K562 (cell line): ENCODE measurements at regions not wholly inside any gene's neighbourhood (a gene's known extent, or its start where the extent isn't known, plus 50 kb on each side); places are given as distances from the start of the nearest gene placed in this dataset.
A peak's percentile ranks its signal among the peaks of the same experiment; 100 is the strongest.

Experiments
- BRD9 ChIP-seq: fragments of 450-650 bp; IDR thresholded peaks from 2 replicates; pipeline ENCODE4 v1.6.1; 2018; ENCODE audit warnings: low read depth; ENCODE audit not compliant: partially characterized antibody
- CCAR2 ChIP-seq: fragments of 200-400 bp; formaldehyde crosslinking; IDR thresholded peaks from 2 replicates; pipeline ENCODE4 v1.6.1; 2017; ENCODE audit warnings: mild to moderate bottlenecking, low read depth, low read length
- CEBPG ChIP-seq, 3 experiments: fragments of 200-800 bp in 1 of 3; sonication (Bioruptor generic) in 1 of 3; sonication (generic) in 1 of 3; formaldehyde crosslinking in 1 of 3; IDR thresholded peaks in 2 of 3; conservative IDR thresholded peaks in 1 of 3; 2 replicates each; pipeline versions ENCODE4 v1.6.1 to v1.8.0; 2016 to 2022; ENCODE audit warnings: missing compliant biosample characterization in 2 of 3, missing genetic modification characterization in 2 of 3, mild to moderate bottlenecking in 1 of 3, missing genetic modification reagents in 1 of 3
- ESRRB ChIP-seq: fragments of 250-450 bp; sonication (Bioruptor Pico); IDR thresholded peaks from 2 replicates; pipeline ENCODE4 v1.5.0; 2020; ENCODE audit warnings: mild to moderate bottlenecking, moderate library complexity, borderline replicate concordance
- GTF2E2 ChIP-seq: fragments of 200-800 bp; sonication (Bioruptor generic); IDR thresholded peaks from 2 replicates; pipeline ENCODE4 v1.6.1; 2016; ENCODE audit warnings: missing genetic modification characterization, missing compliant biosample characterization
- HNRNPH1 ChIP-seq: fragments of 200-400 bp; formaldehyde crosslinking; optimal IDR thresholded peaks from 2 replicates; pipeline ENCODE3; 2017; ENCODE audit warnings: low read depth, mild to moderate bottlenecking, low read length, moderate library complexity
- ILF3 ChIP-seq: fragments of 450-650 bp; IDR thresholded peaks from 2 replicates; pipeline ENCODE4 v1.6.1; 2018; ENCODE audit warnings: antibody characterized with exemption, mild to moderate bottlenecking, moderate library complexity, borderline replicate concordance
- NR0B1 ChIP-seq: fragments of 450-650 bp; IDR thresholded peaks from one replicate; pipeline ENCODE4 v1.6.1; 2018; ENCODE audit warnings: mild to moderate bottlenecking, moderate library complexity; ENCODE audit not compliant: partially characterized antibody
- PURB ChIP-seq: sonication (generic); formaldehyde crosslinking; IDR thresholded peaks from 2 replicates; pipeline ENCODE4 v1.9.0; 2021; ENCODE audit warnings: low read depth, mild to moderate bottlenecking, missing genetic modification reagents
- TEAD4 ChIP-seq, 2 experiments: sonication (generic) in 1 of 2; formaldehyde crosslinking in 1 of 2; IDR thresholded peaks; 2 replicates each; pipeline versions ENCODE4 v1.6.1 to v1.8.0; 2012 to 2022; ENCODE audit warnings: borderline replicate concordance in 1 of 2, inconsistent platforms in 1 of 2, low read length in 1 of 2, mild to moderate bottlenecking in 1 of 2, missing genetic modification reagents in 1 of 2
- TRIM24 ChIP-seq, 2 experiments: fragments of 450-650 bp; IDR thresholded peaks; 2 replicates each; pipeline ENCODE4 v1.6.1; 2016
- ZNF239 ChIP-seq: fragments of 250-450 bp; sonication (Bioruptor Pico); IDR thresholded peaks from 2 replicates; pipeline ENCODE4 v1.4.0; 2020; ENCODE audit warnings: mild to moderate bottlenecking
- ZNF277 ChIP-seq: fragments of 250-450 bp; sonication (Bioruptor Pico); IDR thresholded peaks from 2 replicates; pipeline ENCODE4 v1.8.0; 2022; ENCODE audit warnings: inconsistent platforms, mild to moderate bottlenecking, moderate library complexity, borderline replicate concordance
- ZNF280B ChIP-seq: fragments of 250-450 bp; sonication (Bioruptor Pico); IDR thresholded peaks from 2 replicates; pipeline ENCODE4 v1.5.1; 2021; ENCODE audit warnings: mild to moderate bottlenecking
- ZNF512 ChIP-seq: IDR thresholded peaks from 2 replicates; pipeline ENCODE4 v1.6.1; 2016; ENCODE audit warnings: missing genetic modification characterization, missing compliant biosample characterization
- ZNF57 ChIP-seq: fragments of 450-650 bp; formaldehyde crosslinking; IDR thresholded peaks from 2 replicates; pipeline ENCODE4 v1.4.0; 2020; ENCODE audit warnings: mild to moderate bottlenecking, moderate library complexity

GRCh38 chr7:25854608-25855497 lies 297.1 kb upstream of the NFE2L3 start (continued):
- TF ChIP-seq PURB (CRISPR knock-in tag) (no peak), GTF2E2 (tag) (peak; percentile 98), HNRNPH1 (no peak), TRIM24 (IDR thresholded peaks at IDR 0.05) (no peak), CCAR2 (no peak), ZNF277 (CRISPR knock-in tag) (no peak), ILF3 (no peak), ZNF512 (tag) (no peak), ZNF57 (CRISPR knock-in tag) (no peak), BRD9 (peak; percentile 83), ZNF280B (CRISPR knock-in tag) (no peak), ESRRB (CRISPR knock-in tag) (no peak), ZNF239 (CRISPR knock-in tag) (no peak), CEBPG (CRISPR knock-in tag; IDR thresholded peaks at IDR 0.05) (no peak), CEBPG (tag; conservative IDR thresholded peaks at IDR 0.05 in 1 of 2, IDR thresholded peaks at IDR 0.05 in 1 of 2) (no peak), NR0B1 (no peak), TEAD4 (IDR thresholded peaks at IDR 0.05; ENCODE audit: low read length) (no peak), TEAD4 (CRISPR knock-in tag; IDR thresholded peaks at IDR 0.05; ENCODE audit: borderline replicate concordance) (no peak)
